ENCODE measurements at regions not wholly inside any gene's neighbourhood (a gene's known extent, or its start where the extent isn't known, plus 50 kb on each side); places are given as distances from the start of the nearest gene placed in this dataset.

- DNase-seq (no peak), ATAC-seq (ENCODE audit: low read depth) (no peak)
- H3K4me2 ChIP-seq (replicated peaks; ENCODE audit: low read depth, low read length, poor library complexity, severe bottlenecking): no peak overlapping the region
- no peaks in the 10 kb centered on the region for H3K27me3 ChIP-seq (replicated peaks in 1 of 4; ENCODE audit: control extremely low read depth in 1 of 4, control insufficient read depth in 3 of 4, insufficient read depth in 4 of 4, low read length in 3 of 4)
- peaks cover 5% of the 10 kb centered on the region for H3K4me1 Mint-ChIP-seq
- H3K4me3 ChIP-seq (ENCODE audit: control extremely low read depth in 1 of 5, extremely low read depth in 1 of 5, insufficient read depth in 1 of 5, low read depth in 2 of 5, low read length in 4 of 5): no peak overlapping the region
- no peak overlapping the region for H3K4me3 Mint-ChIP-seq
- H3K4me1 ChIP-seq (ENCODE audit: control insufficient read depth in 2 of 2, insufficient read depth in 2 of 2, low read length in 2 of 2): peaks cover 0 to 6% of the 10 kb centered on the region in 2 donors
- no peak overlapping the region for H2AFZ ChIP-seq (ENCODE audit: insufficient read depth, low read depth, low read length, poor library complexity, severe bottlenecking)
- intact Hi-C loops (cut with micrococcal nuclease): no loop called here
- no peak overlapping the region for H3K9ac ChIP-seq (ENCODE audit: low read length)
- no peaks in the 10 kb centered on the region for H4K20me1 ChIP-seq (ENCODE audit: control insufficient read depth, insufficient read depth, low read length, poor library complexity, severe bottlenecking)
- no peaks in the 10 kb centered on the region for H3K36me3 ChIP-seq (replicated peaks in 1 of 2; ENCODE audit: control extremely low read depth in 1 of 2, control insufficient read depth in 1 of 2, extremely low read depth in 1 of 2, insufficient read depth in 2 of 2, low read length in 1 of 2)
- POLR2A ChIA-PET: no interaction called here
- H3K9me3 Mint-ChIP-seq (ENCODE audit: insufficient read depth): no peaks in the 10 kb centered on the region
- TF ChIP-seq, protein P1, sequence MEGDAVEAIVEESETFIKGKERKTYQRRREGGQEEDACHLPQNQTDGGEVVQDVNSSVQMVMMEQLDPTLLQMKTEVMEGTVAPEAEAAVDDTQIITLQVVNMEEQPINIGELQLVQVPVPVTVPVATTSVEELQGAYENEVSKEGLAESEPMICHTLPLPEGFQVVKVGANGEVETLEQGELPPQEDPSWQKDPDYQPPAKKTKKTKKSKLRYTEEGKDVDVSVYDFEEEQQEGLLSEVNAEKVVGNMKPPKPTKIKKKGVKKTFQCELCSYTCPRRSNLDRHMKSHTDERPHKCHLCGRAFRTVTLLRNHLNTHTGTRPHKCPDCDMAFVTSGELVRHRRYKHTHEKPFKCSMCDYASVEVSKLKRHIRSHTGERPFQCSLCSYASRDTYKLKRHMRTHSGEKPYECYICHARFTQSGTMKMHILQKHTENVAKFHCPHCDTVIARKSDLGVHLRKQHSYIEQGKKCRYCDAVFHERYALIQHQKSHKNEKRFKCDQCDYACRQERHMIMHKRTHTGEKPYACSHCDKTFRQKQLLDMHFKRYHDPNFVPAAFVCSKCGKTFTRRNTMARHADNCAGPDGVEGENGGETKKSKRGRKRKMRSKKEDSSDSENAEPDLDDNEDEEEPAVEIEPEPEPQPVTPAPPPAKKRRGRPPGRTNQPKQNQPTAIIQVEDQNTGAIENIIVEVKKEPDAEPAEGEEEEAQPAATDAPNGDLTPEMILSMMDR (IDR thresholded peaks at IDR 0.05): no peak
- TF ChIP-seq EZH2 (IDR thresholded peaks at IDR 0.05; ENCODE audit: borderline replicate concordance, insufficient read depth, low read depth, low read length, poor library complexity, severe bottlenecking): no peak
- H3K27ac Mint-ChIP-seq: no peak overlapping the region
- H3K27me3 Mint-ChIP-seq: no peaks in the 10 kb centered on the region
- H3K27ac ChIP-seq (ENCODE audit: low read length in 2 of 2): no peak overlapping the region
- CTCF ChIA-PET: no interaction called here
- H3K79me2 ChIP-seq (ENCODE audit: control insufficient read depth, insufficient read depth, low read length): no peaks in the 10 kb centered on the region
- no peaks in the 10 kb centered on the region for H3K9me3 ChIP-seq (ENCODE audit: control extremely low read depth in 1 of 3, control insufficient read depth in 2 of 3, insufficient read depth in 1 of 3, low read length in 2 of 3)
These were observed 1241.3 kb downstream of the MAT2B start for GRCh38 chr5:164746723-164747122.

DNA sequence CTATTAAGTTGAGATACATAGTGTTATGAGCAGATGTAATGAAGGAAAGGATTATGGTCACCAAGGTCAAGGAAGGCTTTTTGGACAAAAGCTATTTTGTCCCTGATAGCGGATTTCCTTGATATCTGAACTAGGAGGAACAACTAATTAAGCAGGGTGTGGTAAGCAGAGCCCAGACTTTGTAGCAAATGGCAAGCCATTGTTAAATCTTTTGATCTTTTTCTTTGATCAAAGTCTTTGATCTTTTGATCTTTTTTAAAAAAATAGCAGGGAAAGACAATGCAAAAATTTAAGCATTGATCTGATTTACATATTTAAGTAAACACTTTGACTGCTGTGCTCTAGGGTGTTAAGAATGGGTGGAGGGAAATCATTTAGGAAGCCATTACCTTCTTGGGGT, 1242.0 kb downstream of the MAT2B start:
- H2AFZ ChIP-seq (ENCODE audit: insufficient read depth, low read depth, low read length, poor library complexity, severe bottlenecking): no peak overlapping the region

More for the DNA sequence above, 1242.0 kb downstream of the MAT2B start:
- peaks cover 0 to 3% of the 10 kb centered on the region in 2 donors for H3K4me1 ChIP-seq (ENCODE audit: control insufficient read depth in 2 of 2, insufficient read depth in 2 of 2, low read length in 2 of 2)
- no peak overlapping the region for H3K9ac ChIP-seq (ENCODE audit: low read length)
- H3K27me3 ChIP-seq (replicated peaks in 1 of 4; ENCODE audit: control extremely low read depth in 1 of 4, control insufficient read depth in 3 of 4, insufficient read depth in 4 of 4, low read length in 3 of 4): no peaks in the 10 kb centered on the region
- H3K4me3 Mint-ChIP-seq: no peak overlapping the region
- TF ChIP-seq, protein P1 (IDR thresholded peaks at IDR 0.05): no peak
- no peak for TF ChIP-seq EZH2 (IDR thresholded peaks at IDR 0.05; ENCODE audit: borderline replicate concordance, insufficient read depth, low read depth, low read length, poor library complexity, severe bottlenecking)
- H3K4me1 Mint-ChIP-seq: peaks cover 1% of the 10 kb centered on the region
- no peaks in the 10 kb centered on the region for H3K36me3 ChIP-seq (replicated peaks in 1 of 2; ENCODE audit: control extremely low read depth in 1 of 2, control insufficient read depth in 1 of 2, extremely low read depth in 1 of 2, insufficient read depth in 2 of 2, low read length in 1 of 2)
- intact Hi-C loops (cut with micrococcal nuclease): no loop called here
- no peak overlapping the region for H3K27ac ChIP-seq (ENCODE audit: low read length in 2 of 2)
- POLR2A ChIA-PET: no interaction called here
- no peak overlapping the region for H3K27ac Mint-ChIP-seq
- no peaks in the 10 kb centered on the region for H3K9me3 ChIP-seq (ENCODE audit: control extremely low read depth in 1 of 3, control insufficient read depth in 2 of 3, insufficient read depth in 1 of 3, low read length in 2 of 3)
- H3K79me2 ChIP-seq (ENCODE audit: control insufficient read depth, insufficient read depth, low read length): no peaks in the 10 kb centered on the region
- H4K20me1 ChIP-seq (ENCODE audit: control insufficient read depth, insufficient read depth, low read length, poor library complexity, severe bottlenecking): no peaks in the 10 kb centered on the region
- H3K4me2 ChIP-seq (replicated peaks; ENCODE audit: low read depth, low read length, poor library complexity, severe bottlenecking): no peak overlapping the region
- ATAC-seq (ENCODE audit: low read depth) (no peak), DNase-seq (no peak)
- H3K9me3 Mint-ChIP-seq (ENCODE audit: insufficient read depth): no peaks in the 10 kb centered on the region
- CTCF ChIA-PET: no interaction called here
- no peak overlapping the region for H3K4me3 ChIP-seq (ENCODE audit: control extremely low read depth in 1 of 5, extremely low read depth in 1 of 5, insufficient read depth in 1 of 5, low read depth in 2 of 5, low read length in 4 of 5)
- 75% methylated on average over 1 of the region's 1 CpG for WGBS (ENCODE audit: insufficient coverage)
- H3K27me3 Mint-ChIP-seq: no peaks in the 10 kb centered on the region
